NCI-H345 (cell line): ENCODE measurements at regions not wholly inside any gene's neighbourhood (a gene's known extent, or its start where the extent isn't known, plus 50 kb on each side); places are given as distances from the start of the nearest gene placed in this dataset.

Experiments
- DNase-seq: peaks from one replicate; lab custom pipeline; 2025; lab: John Stamatoyannopoulos, UW

DNA sequence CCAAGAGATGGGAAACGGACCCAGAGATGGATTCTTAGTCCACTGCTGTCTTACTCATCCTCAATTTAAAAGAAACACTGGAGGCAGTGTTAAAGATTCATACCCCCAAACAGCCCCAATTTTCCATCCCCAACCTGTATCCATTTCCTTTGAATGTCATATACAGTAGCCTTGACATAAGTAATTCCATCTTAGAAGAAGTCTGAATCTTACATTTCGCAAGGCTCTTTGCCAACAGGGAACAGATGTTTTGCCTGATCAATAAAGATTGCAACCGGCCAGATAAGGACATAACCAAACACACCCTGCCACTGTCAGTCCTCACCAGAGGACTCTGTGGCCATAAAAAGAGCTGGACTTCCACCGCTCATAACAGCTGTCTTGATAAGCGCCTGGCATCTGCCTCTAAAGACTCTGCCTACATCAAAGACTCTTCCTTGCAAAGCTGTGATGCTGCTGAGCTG, 59.0 kb upstream of the MED9 start:
- DNase-seq = no peak

DNA sequence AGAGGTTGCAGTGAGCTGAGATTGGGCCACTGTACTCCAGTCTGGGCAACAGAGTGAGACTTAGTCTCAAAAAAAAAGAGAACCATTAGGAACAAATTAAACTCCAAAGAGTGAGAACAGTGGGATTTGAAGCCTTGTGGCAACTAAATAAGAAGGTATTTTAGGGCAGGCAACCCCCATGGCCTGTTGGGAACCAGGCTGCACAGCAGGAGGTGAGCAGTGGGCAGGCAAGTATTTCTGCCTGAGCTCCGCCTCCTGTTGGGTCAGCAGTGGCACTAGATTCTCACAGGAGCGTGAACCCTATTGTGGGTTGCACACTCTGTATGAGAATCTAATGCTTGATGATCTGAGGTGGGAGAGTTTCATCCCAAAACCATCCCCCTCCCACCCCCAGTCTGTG, 57.6 kb upstream of the MED9 start:
- no peak for DNase-seq

DNA sequence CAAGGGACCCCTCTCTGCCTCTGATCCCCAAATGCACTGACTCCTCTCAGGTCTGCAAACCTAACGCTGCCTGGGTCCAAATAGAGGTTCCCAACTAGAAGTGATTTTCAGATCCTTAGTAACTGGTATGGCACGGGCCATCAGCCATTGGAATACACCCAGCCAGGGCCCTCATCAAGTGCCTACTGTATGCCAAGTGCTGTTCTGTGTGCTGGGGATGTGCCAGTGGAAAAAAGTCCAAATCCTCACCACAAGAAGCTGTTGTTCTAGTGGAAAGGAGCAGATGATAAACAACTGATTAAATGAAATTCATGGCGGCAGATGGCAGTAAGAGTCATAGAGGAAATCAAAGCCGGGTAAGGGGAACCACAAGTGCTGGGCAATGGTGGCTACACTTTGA, 57.2 kb upstream of the MED9 start:
- no peak for DNase-seq

DNA sequence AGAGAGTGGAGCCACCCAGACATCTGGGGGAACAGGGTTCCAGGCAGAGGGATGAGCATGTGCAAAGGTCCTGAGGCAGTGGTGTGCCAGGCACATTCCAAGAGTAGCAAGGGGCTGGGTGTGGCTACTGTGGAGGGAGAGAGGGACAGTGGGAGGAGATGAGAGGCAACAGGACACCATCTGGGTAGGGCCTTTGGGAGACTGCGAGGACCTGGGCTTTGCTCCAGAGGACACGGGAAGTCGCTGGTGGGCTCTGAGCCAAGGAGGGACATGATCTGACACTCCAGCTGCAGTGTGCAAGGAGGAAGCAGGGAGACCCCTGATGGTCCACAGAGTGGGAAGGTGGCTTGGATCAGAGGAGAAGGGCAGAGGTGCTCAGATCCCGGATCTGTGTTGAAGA, 56.7 kb upstream of the MED9 start:
- DNase-seq = no peak

DNA sequence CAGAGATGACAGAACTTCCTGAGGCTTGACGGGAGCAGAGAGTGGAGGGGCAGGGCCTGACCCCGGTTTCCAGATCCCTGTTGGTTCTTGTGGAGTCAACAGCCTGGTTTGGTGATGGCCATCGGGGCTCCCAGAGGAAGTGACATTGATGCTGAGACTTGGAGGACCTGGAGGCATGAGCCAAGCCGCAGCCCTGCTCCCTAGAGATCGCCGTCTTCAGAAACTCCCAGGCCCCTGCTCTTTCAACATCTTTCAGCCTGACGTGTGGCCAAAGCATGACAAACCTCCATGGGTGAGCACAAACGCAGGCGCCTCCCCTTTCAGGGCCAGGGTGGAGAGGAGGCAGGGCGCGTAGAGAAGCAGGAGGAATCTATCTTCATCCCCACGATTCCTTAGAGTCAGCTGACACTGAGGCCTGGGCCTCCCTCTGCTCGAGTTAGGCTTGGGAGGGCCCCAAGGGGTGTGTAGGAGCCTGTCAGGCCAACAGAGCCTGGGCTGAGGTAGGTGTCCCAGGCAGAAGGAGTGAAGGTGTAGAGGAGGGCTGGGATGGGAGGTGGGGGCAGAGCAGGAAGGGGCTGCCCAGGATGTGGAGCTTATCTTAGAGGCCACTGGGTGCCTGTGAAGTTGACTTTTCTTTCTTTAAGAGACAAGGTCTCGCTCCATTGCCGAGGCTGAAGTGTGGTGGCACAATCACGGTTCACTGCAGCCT, 56.1 kb upstream of the MED9 start:
- DNase-seq = no peak

DNA sequence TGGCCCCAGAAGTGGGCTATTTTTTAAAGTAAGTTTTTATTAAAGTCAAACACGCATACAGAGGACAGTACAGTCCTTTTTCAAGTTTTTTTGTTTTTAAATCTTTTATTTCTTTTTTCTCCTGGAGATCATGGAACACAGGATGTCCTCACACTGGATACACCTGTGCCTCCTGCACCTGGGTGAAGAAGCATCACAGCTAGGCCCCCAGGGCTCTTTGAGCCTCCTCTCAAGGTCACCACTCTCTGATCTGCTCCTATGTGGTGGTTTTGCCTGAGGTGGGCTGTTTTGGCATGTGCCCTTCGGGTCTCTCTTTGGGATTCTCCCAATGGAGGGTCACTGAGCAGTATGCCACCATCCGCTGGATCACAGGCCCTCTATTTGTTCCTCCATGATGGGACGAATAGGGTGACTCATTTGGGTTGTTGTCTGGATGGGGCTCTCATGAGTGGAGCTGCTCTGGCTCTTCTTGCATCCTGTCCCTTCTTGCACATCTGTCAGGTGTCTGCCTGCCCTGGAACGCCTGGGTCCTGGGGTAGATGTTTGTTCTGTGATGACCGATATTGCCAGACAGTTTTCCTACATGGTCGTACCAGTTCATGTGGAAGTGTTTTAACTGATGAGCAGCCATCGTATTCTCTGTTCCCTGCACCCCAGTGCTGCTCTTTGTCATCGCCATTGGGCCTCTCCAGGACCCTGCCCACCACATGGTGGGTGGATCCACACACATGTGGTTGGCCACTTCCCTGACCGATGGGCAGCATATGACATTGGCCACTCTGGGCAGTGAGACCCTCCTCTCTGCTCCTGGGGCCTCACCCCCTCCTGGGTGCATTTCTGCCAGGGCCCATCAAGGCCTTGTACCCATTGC, 55.2 kb upstream of the MED9 start:
- DNase-seq = no peak

DNA sequence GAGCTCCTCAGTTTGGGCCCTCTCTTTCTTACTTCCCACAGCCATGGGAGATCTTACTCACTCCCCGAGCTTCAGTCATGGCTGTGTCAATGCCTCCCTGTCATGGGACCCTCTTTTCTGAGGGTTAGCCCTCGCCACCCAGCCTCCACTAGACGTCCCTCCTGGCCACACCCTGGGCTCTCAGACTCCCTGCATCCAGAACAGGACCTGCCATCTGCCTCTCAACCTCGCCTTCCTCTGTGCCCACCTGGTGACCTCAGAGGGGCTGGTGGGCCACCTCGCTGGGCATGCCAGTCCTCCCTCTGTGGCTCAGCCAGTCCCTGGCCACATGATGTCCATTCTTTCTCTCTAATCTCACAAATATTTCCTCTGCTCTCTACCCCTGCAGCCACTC, 54.6 kb upstream of the MED9 start:
- DNase-seq = no peak

DNA sequence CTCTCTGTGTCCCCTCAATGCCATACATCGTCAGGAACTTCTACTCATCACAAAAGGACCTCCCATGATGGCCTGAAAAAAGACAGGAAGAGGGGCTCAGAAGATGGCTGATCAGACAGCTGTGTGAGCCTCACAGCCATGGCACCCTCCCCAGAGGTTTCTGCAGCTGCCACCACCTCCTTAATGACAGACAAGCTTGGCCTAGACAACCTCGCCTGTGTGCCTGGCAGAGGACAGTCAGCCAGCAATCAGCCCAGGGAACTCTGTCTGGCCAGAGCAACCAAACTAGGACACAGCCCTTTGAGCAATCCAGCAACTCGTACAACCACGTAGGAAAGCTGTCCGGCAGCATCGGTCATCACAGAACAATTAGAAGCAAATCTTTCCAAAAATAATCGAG, 54.2 kb upstream of the MED9 start:
- no peak for DNase-seq

DNA sequence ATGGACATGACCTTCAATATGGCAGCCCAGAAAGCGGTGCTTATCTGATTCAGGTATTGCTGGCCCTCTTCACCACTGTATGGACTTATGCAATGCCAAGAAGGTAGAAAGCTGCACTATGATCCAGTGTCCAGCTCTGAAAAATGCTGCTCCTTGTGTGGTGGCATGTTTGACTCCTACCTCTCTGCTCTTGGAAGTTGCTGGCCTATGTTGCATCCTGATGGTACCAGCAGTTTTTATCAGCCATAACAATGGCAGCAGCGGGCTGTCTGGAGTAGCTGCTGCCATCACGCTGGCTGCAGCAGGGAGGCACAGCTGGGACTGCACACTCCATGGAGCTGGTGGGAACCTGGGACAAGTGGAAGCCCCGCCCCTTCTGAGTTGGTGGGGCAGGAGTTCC, 53.1 kb upstream of the MED9 start:
- DNase-seq = no peak

DNA sequence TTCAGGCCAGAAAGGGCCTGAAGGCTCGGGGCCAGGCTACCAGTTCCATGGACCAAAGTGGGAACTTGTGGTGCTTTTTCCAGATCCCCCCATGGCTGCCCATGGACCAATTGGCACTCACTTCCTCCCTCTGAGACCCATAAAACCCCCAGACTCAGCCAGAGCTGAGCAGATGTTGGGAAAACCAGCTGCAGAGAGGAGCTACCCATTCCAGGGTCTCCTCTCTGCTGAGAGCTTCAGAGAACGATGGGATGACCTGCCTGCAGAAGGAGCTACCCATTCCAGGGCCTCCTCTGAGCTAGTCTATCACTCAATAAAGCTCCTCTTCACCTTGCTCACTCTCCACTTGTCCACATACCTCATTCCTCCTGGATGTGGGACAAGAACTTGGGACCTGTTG, 52.2 kb upstream of the MED9 start:
- no peak for DNase-seq

DNA sequence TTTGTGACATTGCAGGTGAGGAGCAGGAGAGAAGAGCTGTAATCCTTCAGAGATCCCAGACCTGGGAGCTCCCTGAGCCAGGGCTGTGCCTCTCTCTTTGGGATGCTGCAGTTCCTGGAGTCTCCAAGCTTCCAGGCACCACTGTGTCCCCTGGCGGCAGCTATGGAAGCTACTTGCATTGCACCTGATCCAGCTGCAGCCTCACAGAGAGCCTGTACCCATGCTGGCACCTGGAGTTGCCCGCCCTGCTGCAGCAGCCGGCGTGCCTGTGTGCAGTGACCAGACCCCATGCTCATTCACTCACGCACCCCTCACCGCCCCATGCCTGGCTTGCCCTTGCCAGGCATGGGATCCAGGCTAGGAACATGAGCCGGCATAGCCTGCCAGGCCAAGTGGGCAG, 51.8 kb upstream of the MED9 start:
- no peak for DNase-seq

DNA sequence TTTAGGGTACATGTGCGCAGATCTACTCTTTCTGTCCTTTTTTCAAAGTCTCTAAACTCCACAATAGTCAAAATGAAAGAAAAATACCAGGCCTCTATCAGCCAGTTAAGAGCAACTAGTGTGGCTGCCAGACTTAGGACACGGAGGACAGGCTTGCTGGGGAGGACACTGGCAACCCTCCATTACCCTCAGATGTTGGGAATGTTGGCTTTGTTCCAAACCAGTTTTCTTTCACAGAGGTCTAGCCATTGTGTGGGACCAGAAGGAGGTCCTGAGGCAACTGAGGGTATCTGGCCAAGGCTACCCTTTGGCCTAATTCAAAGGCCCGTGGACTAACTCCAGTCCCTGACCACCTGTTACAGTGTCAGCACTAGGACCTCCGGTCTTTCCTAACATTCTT, 51.2 kb upstream of the MED9 start:
- DNase-seq = no peak

DNA sequence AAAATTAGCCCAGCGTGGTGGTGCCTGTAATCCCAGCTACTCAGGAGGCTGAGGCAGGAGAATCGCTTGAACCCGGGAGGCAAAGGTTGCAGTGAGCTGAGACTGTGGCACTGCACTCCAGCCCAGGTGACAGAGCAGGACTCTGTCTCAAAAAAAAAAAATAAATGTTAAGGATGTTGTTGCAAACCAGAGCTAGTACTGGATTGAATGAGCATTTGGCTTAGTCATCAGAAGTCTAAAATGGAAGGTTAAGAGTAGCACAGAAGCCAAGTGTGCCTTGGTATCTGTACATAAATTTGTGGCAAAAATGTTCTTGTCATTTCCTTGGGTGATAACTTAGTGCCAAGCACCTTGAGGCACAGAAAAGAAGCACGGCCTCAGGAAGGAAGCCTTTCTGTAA, 50.6 kb upstream of the MED9 start:
- no peak for DNase-seq
